B cell (primary cell): ENCODE measurements at regions not wholly inside any gene's neighbourhood (a gene's known extent, or its start where the extent isn't known, plus 50 kb on each side); places are given as distances from the start of the nearest gene placed in this dataset.

Experiments
- ATAC-seq: fragments of 200-7000 bp; cut with Tn5 transposase; one replicate; pipeline ENCODE4 v1.10.0; 2021; ENCODE audit warnings: low read depth, mild to moderate bottlenecking, moderate number of reproducible peaks, moderate library complexity
- CTCF ChIA-PET: fragments of 350-600 bp; sonication (Branson Sonifier 250); formaldehyde crosslinking; loops from one replicate; lab custom pipeline; 2021; ENCODE audit warnings: antibody characterized with exemption, inconsistent platforms; lab: Charles Lee
- POLR2A ChIA-PET: fragments of 350-600 bp; sonication (Branson Sonifier 250); formaldehyde crosslinking; loops from one replicate; lab custom pipeline; 2021; ENCODE audit warnings: antibody characterized with exemption; lab: Charles Lee
- DNase-seq: peaks from one replicate; pipeline ENCODE4 v3.0.0; 2013
- H2AFZ ChIP-seq: 2 replicates; pipeline ENCODE4 v1.6.1; 2012; ENCODE audit warnings: mild to moderate bottlenecking, low read depth, low read length; ENCODE audit not compliant: insufficient read depth, poor library complexity, severe bottlenecking
- H3K27ac ChIP-seq, 2 donors: 1 replicate in 1 of 2; 2 replicates in 1 of 2; pipeline ENCODE4 v1.5.1; 2012 to 2013; ENCODE audit warnings: low read length in 2 of 2, mild to moderate bottlenecking in 2 of 2, moderate library complexity in 1 of 2
- H3K27me3 ChIP-seq, 4 experiments: fragments of 200-600 bp in 1 of 4; sonication (generic) in 1 of 4; replicated peaks in 1 of 4; 1 replicate in 2 of 4; 2 replicates in 2 of 4; pipeline versions ENCODE4 v1.6.1 to v1.7.0; 2013 to 2016; ENCODE audit warnings: low read length in 3 of 4, mild to moderate bottlenecking in 2 of 4, mixed read lengths in 1 of 4, moderate library complexity in 1 of 4; ENCODE audit not compliant: insufficient read depth in 4 of 4, control insufficient read depth in 3 of 4; ENCODE audit errors: control extremely low read depth in 1 of 4
- H3K36me3 ChIP-seq, 2 experiments: replicated peaks in 1 of 2; 1 replicate in 1 of 2; 2 replicates in 1 of 2; pipeline versions ENCODE4 v1.6.1 to v1.7.1; 2013; ENCODE audit warnings: low read length in 1 of 2; ENCODE audit not compliant: insufficient read depth in 2 of 2, control insufficient read depth in 1 of 2; ENCODE audit errors: control extremely low read depth in 1 of 2, extremely low read depth in 1 of 2
- H3K4me1 ChIP-seq, 2 donors: fragments of 200-600 bp in 1 of 2; sonication (generic) in 1 of 2; 1 replicate in 1 of 2; 2 replicates in 1 of 2; pipeline versions ENCODE4 v1.5.1 to v1.6.1; 2013 to 2017; ENCODE audit warnings: low read length in 2 of 2; ENCODE audit not compliant: control insufficient read depth in 2 of 2, insufficient read depth in 2 of 2
- H3K4me2 ChIP-seq: replicated peaks from 2 replicates; pipeline ENCODE3; 2012; ENCODE audit warnings: mild to moderate bottlenecking, low read depth, low read length; ENCODE audit not compliant: poor library complexity, severe bottlenecking
- H3K4me3 ChIP-seq, 5 experiments: fragments of 200-600 bp in 1 of 5; sonication (generic) in 1 of 5; 1 replicate in 3 of 5; 2 replicates in 2 of 5; pipeline versions ENCODE4 v1.5.1 to v1.7.0; 2011 to 2016; ENCODE audit warnings: low read length in 4 of 5, mild to moderate bottlenecking in 4 of 5, low read depth in 2 of 5, control low read depth in 1 of 5, moderate library complexity in 1 of 5; ENCODE audit not compliant: insufficient read depth in 1 of 5; ENCODE audit errors: control extremely low read depth in 1 of 5, extremely low read depth in 1 of 5
- H3K79me2 ChIP-seq: fragments of 200-600 bp; sonication (generic); one replicate; pipeline ENCODE4 v1.6.0; 2016; ENCODE audit warnings: low read length; ENCODE audit not compliant: control insufficient read depth, insufficient read depth
- H3K9ac ChIP-seq: fragments of 200-600 bp; sonication (generic); 2 replicates; pipeline ENCODE4 v1.6.1; 2017; ENCODE audit warnings: mild to moderate bottlenecking, low read length, moderate library complexity
- H3K9me3 ChIP-seq, 3 donors: one replicate each; pipeline versions ENCODE4 v1.6.1 to v1.7.1; 2013; ENCODE audit warnings: low read length in 2 of 3; ENCODE audit not compliant: control insufficient read depth in 2 of 3, insufficient read depth in 1 of 3; ENCODE audit errors: control extremely low read depth in 1 of 3
- H4K20me1 ChIP-seq: 2 replicates; pipeline ENCODE4 v1.6.0; 2012; ENCODE audit warnings: mild to moderate bottlenecking, low read length; ENCODE audit not compliant: insufficient read depth, control insufficient read depth, poor library complexity, severe bottlenecking
- H3K27ac Mint-ChIP-seq: one replicate; pipeline ENCODE4 v1.8.0; 2021; ENCODE audit warnings: mixed read lengths
- H3K27me3 Mint-ChIP-seq: one replicate; pipeline ENCODE4 v1.8.0; 2021; ENCODE audit warnings: mixed read lengths
- H3K4me1 Mint-ChIP-seq: one replicate; pipeline ENCODE4 v1.8.0; 2021; ENCODE audit warnings: mixed read lengths
- H3K4me3 Mint-ChIP-seq: one replicate; pipeline ENCODE4 v1.8.0; 2021; ENCODE audit warnings: mixed read lengths
- H3K9me3 Mint-ChIP-seq: one replicate; pipeline ENCODE4 v1.8.0; 2022; ENCODE audit warnings: mixed read lengths; ENCODE audit not compliant: insufficient read depth
- EZH2 ChIP-seq: IDR thresholded peaks from 2 replicates; pipeline ENCODE4 v1.6.1; 2012; ENCODE audit warnings: borderline replicate concordance, low read depth, mild to moderate bottlenecking, moderate library complexity, low read length; ENCODE audit not compliant: insufficient read depth, poor library complexity, severe bottlenecking
- WGBS: methylation state at CpG from one replicate; pipeline ENCODE4 v1.1.5; 2013; ENCODE audit warnings: missing lambda C conversion rate; ENCODE audit not compliant: insufficient coverage; 5-methylcytosine and 5-hydroxymethylcytosine counted together
- intact Hi-C: fragments of 100-400 bp; cut with micrococcal nuclease; formaldehyde crosslinking; loops from one replicate; pipeline ENCODE4 v1.10.0; 2022
- TF ChIP-seq, protein P1 (sequence below): fragments of 200-600 bp; IDR thresholded peaks from one replicate; pipeline ENCODE4 v1.8.0; 2022; ENCODE audit warnings: antibody characterized with exemption, mild to moderate bottlenecking

DNA sequence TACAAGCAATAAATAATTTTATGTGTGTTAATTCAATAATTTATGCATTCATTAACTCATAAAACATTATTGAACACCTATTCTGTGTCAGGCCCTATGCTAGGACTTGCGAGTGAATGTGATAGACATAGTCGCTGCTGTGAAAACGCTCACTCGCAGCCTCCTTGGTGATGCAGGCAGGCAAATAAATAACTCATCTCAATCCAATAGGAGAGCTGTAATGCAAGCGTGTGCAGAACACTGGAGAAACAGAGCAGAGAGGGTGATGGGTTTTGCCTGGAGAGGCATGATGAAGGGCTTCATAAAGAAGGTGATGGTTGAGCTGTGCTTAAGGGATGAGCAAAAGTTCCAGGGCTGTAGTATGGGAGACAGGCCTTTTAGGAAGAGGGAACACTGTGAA lies 111.3 kb upstream of the ZNF462 start:
- Mint-ChIP-seq H3K4me3 (no peak overlapping the region), H3K27me3 (no peaks in the 10 kb centered on the region), H3K9me3 (no peaks in the 10 kb centered on the region), H3K4me1 (peaks cover 17% of the 10 kb centered on the region), H3K27ac (no peak overlapping the region)
- no peaks in the 10 kb centered on the region for H3K79me2 ChIP-seq
- TF ChIP-seq, protein P1, sequence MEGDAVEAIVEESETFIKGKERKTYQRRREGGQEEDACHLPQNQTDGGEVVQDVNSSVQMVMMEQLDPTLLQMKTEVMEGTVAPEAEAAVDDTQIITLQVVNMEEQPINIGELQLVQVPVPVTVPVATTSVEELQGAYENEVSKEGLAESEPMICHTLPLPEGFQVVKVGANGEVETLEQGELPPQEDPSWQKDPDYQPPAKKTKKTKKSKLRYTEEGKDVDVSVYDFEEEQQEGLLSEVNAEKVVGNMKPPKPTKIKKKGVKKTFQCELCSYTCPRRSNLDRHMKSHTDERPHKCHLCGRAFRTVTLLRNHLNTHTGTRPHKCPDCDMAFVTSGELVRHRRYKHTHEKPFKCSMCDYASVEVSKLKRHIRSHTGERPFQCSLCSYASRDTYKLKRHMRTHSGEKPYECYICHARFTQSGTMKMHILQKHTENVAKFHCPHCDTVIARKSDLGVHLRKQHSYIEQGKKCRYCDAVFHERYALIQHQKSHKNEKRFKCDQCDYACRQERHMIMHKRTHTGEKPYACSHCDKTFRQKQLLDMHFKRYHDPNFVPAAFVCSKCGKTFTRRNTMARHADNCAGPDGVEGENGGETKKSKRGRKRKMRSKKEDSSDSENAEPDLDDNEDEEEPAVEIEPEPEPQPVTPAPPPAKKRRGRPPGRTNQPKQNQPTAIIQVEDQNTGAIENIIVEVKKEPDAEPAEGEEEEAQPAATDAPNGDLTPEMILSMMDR = no peak
- no peaks in the 10 kb centered on the region for H3K9me3 ChIP-seq
- H2AFZ ChIP-seq = no peak overlapping the region
- no peak overlapping the region for H3K9ac ChIP-seq
- H3K36me3 ChIP-seq = no peaks in the 10 kb centered on the region
- DNase-seq (no peak), ATAC-seq (no peak)
- ChIA-PET CTCF (no interaction called here), POLR2A (no interaction called here)
- H3K27ac ChIP-seq = no peak overlapping the region
- no peaks in the 10 kb centered on the region for H3K27me3 ChIP-seq
- WGBS = 100% methylated on average over 1 of the region's 5 CpGs
- H3K4me3 ChIP-seq = no peak overlapping the region
- no peak overlapping the region for H3K4me2 ChIP-seq
- intact Hi-C loops = no loop called here
- H3K4me1 ChIP-seq = peaks cover 9 to 10% of the 10 kb centered on the region in 2 donors
- H4K20me1 ChIP-seq = no peaks in the 10 kb centered on the region

DNA sequence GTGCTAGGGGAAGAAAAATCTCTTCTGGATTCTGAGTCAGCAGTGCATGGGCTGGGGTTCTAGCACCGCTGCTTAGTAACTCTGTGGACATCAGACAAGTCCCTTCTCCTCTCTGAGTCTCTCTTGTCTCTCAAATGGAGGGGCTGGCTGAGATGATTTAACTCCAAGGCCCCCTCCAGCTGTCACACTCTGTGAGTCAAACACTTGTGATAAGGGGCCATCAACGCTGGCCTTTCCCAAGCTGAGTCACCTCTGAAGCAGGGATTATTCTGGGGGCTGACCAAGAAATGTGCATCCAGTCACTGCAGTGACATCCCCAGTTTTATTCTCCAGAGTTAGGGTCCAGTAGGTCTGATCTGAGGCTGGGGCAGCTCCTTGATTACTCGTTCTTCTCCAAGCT lies 110.4 kb upstream of the ZNF462 start:
- 71% methylated on average over 3 of the region's 3 CpGs for WGBS
- DNase-seq (no peak), ATAC-seq (no peak)
- H3K27me3 Mint-ChIP-seq = no peaks in the 10 kb centered on the region
- H4K20me1 ChIP-seq = no peaks in the 10 kb centered on the region
- ChIA-PET POLR2A (no interaction called here), CTCF (no interaction called here)
- no peak overlapping the region for H3K27ac ChIP-seq
- no peaks in the 10 kb centered on the region for H3K9me3 ChIP-seq
- no peak overlapping the region for H3K4me3 ChIP-seq
- no peaks in the 10 kb centered on the region for H3K9me3 Mint-ChIP-seq
- no peak overlapping the region for H3K4me2 ChIP-seq
- no peaks in the 10 kb centered on the region for H3K79me2 ChIP-seq
- no peaks in the 10 kb centered on the region for H3K27me3 ChIP-seq
- peaks cover 9 to 10% of the 10 kb centered on the region in 2 donors for H3K4me1 ChIP-seq
- H3K4me1 Mint-ChIP-seq = peaks cover 17% of the 10 kb centered on the region
- intact Hi-C loops = no loop called here
- TF ChIP-seq EZH2 = no peak
- TF ChIP-seq, protein P1 = no peak
- no peak overlapping the region for H3K27ac Mint-ChIP-seq
- H3K4me3 Mint-ChIP-seq = no peak overlapping the region
- H3K36me3 ChIP-seq = no peaks in the 10 kb centered on the region
- no peak overlapping the region for H2AFZ ChIP-seq
- H3K9ac ChIP-seq = no peak overlapping the region
